ENCODE measurements at regions not wholly inside any gene's neighbourhood (a gene's known extent, or its start where the extent isn't known, plus 50 kb on each side); places are given as distances from the start of the nearest gene placed in this dataset.

DNA sequence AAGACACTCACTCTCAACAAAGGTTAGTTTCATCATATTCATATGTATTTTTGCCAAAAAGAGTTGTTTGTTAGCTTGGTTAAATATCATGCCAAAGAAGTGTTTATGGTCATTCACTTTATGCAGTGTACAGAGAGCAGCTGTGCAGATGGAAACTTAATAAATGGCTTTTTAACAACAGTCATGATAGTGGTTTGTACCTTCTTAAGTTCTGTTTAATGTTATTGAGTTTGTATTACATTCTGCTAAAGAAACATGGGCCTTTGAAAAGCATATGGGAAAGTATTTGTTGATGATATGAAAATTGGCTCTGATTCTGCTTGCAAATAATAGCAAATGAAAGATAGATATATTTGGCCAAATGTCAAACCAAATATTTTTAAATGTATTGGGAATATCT is 607.3 kb downstream of the NCAM2 start:
- TF ChIP-seq CTCF (IDR thresholded peaks at IDR 0.05), result no peak
- no peak for ATAC-seq (ENCODE audit: low FRiP score)

GRCh38 chr21:21606041-21606440 is 607.8 kb downstream of the NCAM2 start:
- DNase-seq (ENCODE audit: low spot score), result no peak
- no peak for TF ChIP-seq CTCF (IDR thresholded peaks at IDR 0.05)
- ATAC-seq (ENCODE audit: low FRiP score), result no peak

More for the DNA sequence above, 607.3 kb downstream of the NCAM2 start:
- no peak for DNase-seq (ENCODE audit: low spot score)

- no peak for TF ChIP-seq CTCF (IDR thresholded peaks at IDR 0.05)
- peak; percentile 77 for ATAC-seq (ENCODE audit: low FRiP score)
- DNase-seq (ENCODE audit: low spot score), result no peak
Measured at GRCh38 chr21:21612466-21612865, 614.3 kb downstream of the NCAM2 start.

- ATAC-seq (ENCODE audit: low FRiP score) (no peak), DNase-seq (ENCODE audit: low spot score) (no peak)
- no peak for TF ChIP-seq CTCF (IDR thresholded peaks at IDR 0.05)
Measured at GRCh38 chr21:21614966-21615365, 616.8 kb downstream of the NCAM2 start.

DNA sequence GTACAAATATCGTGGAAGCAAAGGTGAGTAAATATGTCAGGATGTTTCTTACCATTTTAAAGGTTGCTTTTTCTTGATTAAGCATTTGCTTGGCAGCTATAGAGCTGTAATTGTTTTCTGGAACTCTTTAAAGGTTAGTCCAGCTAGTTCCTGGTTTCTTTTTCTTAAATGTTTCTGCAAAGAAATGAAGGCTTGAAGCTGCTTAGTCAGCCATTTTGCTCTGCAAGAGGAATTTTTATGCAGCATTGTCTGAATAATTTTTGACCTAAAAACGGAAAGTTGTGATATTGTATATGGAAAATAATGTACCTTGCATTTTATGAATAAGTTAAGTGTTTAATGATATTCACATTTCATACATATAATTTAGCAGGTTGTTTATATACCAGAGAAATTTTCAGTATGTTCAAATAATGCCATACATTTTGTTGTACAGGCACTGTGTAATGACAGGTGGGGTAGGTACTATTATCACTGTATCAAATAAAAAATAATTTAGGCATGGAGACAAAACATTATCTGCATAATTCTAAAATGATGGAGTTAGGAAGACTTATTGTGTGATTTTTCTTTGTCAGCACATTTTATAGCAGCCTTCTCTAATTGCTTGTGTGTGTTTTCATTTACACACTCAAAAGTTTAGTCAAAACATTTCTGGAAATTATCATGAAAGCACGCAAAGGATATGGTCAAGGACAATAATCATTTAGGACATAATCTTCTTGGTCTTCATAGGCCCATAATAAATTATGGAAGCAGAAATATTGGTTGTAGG is 624.4 kb downstream of the NCAM2 start:
- ATAC-seq (ENCODE audit: low FRiP score), result no peak
- no peak for DNase-seq (ENCODE audit: low spot score)
- no peak for TF ChIP-seq CTCF (IDR thresholded peaks at IDR 0.05)

DNA sequence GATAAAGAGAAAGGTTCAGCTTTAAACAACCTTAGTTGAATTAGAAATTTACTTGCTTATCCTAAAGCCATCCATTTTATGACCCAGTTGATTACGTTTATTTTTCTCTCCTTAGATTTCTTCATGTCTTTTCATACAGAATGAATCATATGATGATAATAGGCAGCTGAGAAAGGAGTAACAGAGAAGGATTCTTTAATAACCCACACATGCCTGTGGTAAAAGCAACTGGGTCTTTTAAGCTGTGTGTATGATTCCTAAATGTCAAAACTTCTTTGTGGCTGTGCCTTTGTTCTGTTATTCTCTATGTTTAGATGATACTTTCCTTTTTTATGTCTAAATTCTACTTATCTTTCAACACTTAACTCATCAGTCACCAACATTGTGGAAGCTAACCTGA is 626.5 kb downstream of the NCAM2 start:
- DNase-seq (ENCODE audit: low spot score) (no peak), ATAC-seq (ENCODE audit: low FRiP score) (no peak)
- no peak for TF ChIP-seq CTCF (IDR thresholded peaks at IDR 0.05)

DNA sequence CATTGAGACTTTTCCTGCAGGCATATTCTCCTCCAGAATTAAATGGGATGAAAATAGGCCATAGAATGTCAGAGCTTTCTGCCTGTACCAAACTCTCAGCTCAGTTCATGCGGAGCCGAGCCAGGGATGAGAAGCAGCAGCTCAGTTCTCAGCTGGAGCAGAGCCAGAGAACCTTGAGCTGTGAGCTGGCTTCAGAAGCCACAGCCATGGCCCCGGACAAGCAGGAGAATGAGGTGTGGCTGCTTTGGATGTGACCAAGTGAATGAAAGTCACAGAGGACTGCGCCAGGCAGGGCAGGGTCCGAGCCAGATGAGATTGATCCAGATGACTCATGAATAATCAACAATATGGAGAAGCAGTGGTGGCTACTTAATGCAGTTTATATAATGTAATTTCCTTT is 633.8 kb downstream of the NCAM2 start:
- DNase-seq (ENCODE audit: low spot score) (no peak), ATAC-seq (ENCODE audit: low FRiP score) (no peak)
- TF ChIP-seq CTCF (IDR thresholded peaks at IDR 0.05), result no peak
